ENCODE measurements at regions not wholly inside any gene's neighbourhood (a gene's known extent, or its start where the extent isn't known, plus 50 kb on each side); places are given as distances from the start of the nearest gene placed in this dataset.

DNA sequence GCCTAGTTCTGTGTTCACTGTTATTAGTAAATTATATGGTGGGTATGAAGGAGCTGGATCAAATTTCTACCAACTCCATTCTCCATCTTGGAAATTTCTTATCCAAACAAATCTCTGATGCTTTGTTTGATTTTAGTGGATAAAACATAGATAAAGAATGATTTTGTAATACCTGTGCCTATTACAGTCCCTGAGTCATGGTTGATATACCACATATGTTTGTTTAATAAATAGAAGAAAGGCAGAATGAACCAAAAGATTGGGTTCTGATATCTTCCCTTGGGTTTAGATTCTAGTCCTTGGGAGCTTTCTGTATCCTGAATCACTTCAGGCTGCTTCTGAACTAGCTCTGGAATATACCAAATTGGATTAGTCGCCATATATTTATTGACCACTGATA lies 203.6 kb downstream of the PDCD6IP start:
- H3K36me3 Mint-ChIP-seq (ENCODE audit: insufficient read depth, unreplicated experiment): no peaks in the 10 kb centered on the region
- BruUV-seq (replicated peaks): no TSS peak
- TF ChIP-seq, protein P1, sequence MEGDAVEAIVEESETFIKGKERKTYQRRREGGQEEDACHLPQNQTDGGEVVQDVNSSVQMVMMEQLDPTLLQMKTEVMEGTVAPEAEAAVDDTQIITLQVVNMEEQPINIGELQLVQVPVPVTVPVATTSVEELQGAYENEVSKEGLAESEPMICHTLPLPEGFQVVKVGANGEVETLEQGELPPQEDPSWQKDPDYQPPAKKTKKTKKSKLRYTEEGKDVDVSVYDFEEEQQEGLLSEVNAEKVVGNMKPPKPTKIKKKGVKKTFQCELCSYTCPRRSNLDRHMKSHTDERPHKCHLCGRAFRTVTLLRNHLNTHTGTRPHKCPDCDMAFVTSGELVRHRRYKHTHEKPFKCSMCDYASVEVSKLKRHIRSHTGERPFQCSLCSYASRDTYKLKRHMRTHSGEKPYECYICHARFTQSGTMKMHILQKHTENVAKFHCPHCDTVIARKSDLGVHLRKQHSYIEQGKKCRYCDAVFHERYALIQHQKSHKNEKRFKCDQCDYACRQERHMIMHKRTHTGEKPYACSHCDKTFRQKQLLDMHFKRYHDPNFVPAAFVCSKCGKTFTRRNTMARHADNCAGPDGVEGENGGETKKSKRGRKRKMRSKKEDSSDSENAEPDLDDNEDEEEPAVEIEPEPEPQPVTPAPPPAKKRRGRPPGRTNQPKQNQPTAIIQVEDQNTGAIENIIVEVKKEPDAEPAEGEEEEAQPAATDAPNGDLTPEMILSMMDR (IDR thresholded peaks at IDR 0.05; ENCODE audit: unreplicated experiment): no peak

DNA sequence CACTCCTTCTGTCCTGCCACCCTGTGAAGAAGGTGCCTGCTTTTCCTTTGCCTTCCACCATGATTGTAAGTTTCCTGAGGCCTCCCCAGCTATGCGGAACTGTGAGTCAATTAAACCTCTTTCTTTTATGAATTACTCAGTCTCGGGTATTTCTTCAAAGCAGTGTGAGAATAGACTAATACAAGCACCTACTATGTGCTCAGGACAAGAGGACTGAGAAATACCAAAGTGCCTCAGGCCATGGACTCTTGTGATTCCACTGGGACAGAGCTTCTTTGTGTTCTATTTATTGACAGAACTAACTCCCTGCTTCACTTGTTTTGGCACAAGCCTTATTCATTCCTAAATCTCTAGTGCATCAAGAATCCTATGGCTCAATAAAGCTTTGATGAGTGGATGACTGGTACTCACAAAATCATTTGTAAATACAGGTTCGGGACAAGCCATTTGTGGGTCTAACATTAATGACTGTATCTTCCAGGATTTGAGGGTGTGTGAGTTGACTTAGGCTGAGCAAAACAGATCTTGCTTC lies 204.2 kb downstream of the PDCD6IP start:
- POLR2A ChIA-PET: interaction anchor here (0.6 kb wide), 1 partner anchor 1308 kb away, joined by 3 read pairs; no protein-coding TSS in a partner anchor
- TF ChIP-seq, protein P1 (IDR thresholded peaks at IDR 0.05; ENCODE audit: unreplicated experiment): no peak
- Mint-ChIP-seq H3K4me1 (ENCODE audit: insufficient read depth, unreplicated experiment) (no peaks in the 10 kb centered on the region), H3K4me3 (ENCODE audit: unreplicated experiment) (no peak overlapping the region), H3K27me3 (ENCODE audit: insufficient read depth, unreplicated experiment) (peaks cover 24% of the 10 kb centered on the region), H3K9me3 (ENCODE audit: unreplicated experiment) (no peaks in the 10 kb centered on the region), H3K36me3 (ENCODE audit: insufficient read depth, unreplicated experiment) (no peaks in the 10 kb centered on the region), H3K27ac (ENCODE audit: low read depth, unreplicated experiment) (no peak overlapping the region)
- no TSS peak for BruUV-seq (replicated peaks)
- DNase-seq (ENCODE audit: unreplicated experiment): no peak
- CTCF ChIA-PET: no interaction called here
- intact Hi-C loops (cut with micrococcal nuclease): no loop called here

More for the DNA sequence above, 203.6 kb downstream of the PDCD6IP start:
- ChIA-PET POLR2A (no interaction called here), CTCF (interaction anchor here (0.7 kb wide), 1 partner anchor 1328 kb away, joined by 3 read pairs; no protein-coding TSS in a partner anchor)
- intact Hi-C loops (cut with micrococcal nuclease): no loop called here
- Mint-ChIP-seq H3K27me3 (ENCODE audit: insufficient read depth, unreplicated experiment) (peaks cover 24% of the 10 kb centered on the region), H3K4me3 (ENCODE audit: unreplicated experiment) (no peak overlapping the region), H3K4me1 (ENCODE audit: insufficient read depth, unreplicated experiment) (no peaks in the 10 kb centered on the region), H3K27ac (ENCODE audit: low read depth, unreplicated experiment) (no peak overlapping the region), H3K9me3 (ENCODE audit: unreplicated experiment) (no peaks in the 10 kb centered on the region)
- DNase-seq (ENCODE audit: unreplicated experiment): no peak

DNA sequence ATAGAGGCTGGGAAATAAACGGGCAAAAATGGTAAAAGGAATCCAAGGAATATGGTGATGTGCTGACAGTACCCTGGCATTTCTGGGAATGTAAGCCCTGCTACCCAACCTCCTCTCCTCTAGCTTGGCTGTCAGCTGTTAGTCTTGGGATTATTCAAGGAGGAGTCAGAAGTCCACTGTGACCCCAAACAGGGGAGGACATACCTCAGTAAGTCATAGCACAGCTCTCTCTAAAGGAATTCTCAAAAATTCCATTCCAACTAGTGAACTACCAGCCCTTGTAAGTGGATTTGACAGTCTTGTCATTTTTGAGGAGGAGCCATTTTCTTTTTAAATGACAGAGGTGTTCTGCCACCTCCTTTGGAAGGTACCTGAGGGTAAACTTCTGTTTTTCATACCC lies 207.5 kb downstream of the PDCD6IP start:
- Mint-ChIP-seq H3K4me1 (ENCODE audit: insufficient read depth, unreplicated experiment) (no peaks in the 10 kb centered on the region), H3K9me3 (ENCODE audit: unreplicated experiment) (no peaks in the 10 kb centered on the region), H3K36me3 (ENCODE audit: insufficient read depth, unreplicated experiment) (no peaks in the 10 kb centered on the region), H3K27ac (ENCODE audit: low read depth, unreplicated experiment) (no peak overlapping the region), H3K4me3 (ENCODE audit: unreplicated experiment) (no peak overlapping the region), H3K27me3 (ENCODE audit: insufficient read depth, unreplicated experiment) (peaks cover 24% of the 10 kb centered on the region)
- no TSS peak for BruUV-seq (replicated peaks)
- ChIA-PET POLR2A (interaction anchor here (0.5 kb wide), 1 partner anchor 1285 kb away, joined by 3 read pairs; no protein-coding TSS in a partner anchor), CTCF (no interaction called here)
- TF ChIP-seq, protein P1 (IDR thresholded peaks at IDR 0.05; ENCODE audit: unreplicated experiment): no peak
- intact Hi-C loops (cut with micrococcal nuclease): no loop called here
- DNase-seq (ENCODE audit: unreplicated experiment): no peak

DNA sequence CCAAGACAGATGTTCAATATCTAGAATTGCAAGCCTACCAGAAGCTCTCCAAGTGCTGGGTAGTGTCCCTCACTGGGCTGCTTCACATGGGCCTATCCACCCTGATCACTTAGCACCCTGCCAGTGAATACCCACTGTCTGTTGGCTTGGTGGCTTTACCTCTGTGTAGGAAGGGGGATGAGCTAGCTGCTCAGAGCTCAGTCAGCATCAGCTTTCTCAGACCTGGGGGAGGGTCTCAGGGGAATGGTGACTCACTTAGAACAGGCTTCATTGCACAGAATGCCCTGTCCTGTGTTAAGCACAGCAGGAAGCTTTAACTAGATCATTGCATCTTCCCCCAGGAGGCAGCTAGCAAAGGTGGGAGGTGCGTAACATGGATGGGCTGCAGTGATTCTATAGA lies 209.8 kb downstream of the PDCD6IP start:
- Mint-ChIP-seq H3K27ac (ENCODE audit: low read depth, unreplicated experiment) (no peak overlapping the region), H3K4me1 (ENCODE audit: insufficient read depth, unreplicated experiment) (peaks cover 15% of the 10 kb centered on the region), H3K36me3 (ENCODE audit: insufficient read depth, unreplicated experiment) (no peaks in the 10 kb centered on the region), H3K27me3 (ENCODE audit: insufficient read depth, unreplicated experiment) (peaks cover 24% of the 10 kb centered on the region), H3K9me3 (ENCODE audit: unreplicated experiment) (no peaks in the 10 kb centered on the region), H3K4me3 (ENCODE audit: unreplicated experiment) (no peak overlapping the region)
- POLR2A ChIA-PET: no interaction called here
- CTCF ChIA-PET: interaction anchor here (2.3 kb wide), 1 partner anchor 28 kb away, joined by 5 read pairs; no protein-coding TSS in a partner anchor
- no TSS peak for BruUV-seq (replicated peaks)
- no peak for DNase-seq (ENCODE audit: unreplicated experiment)
- intact Hi-C loops (cut with micrococcal nuclease): no loop called here
- TF ChIP-seq, protein P1 (IDR thresholded peaks at IDR 0.05; ENCODE audit: unreplicated experiment): no peak
